K562 (cell line): ENCODE measurements at regions not wholly inside any gene's neighbourhood (a gene's known extent, or its start where the extent isn't known, plus 50 kb on each side); places are given as distances from the start of the nearest gene placed in this dataset.

Experiments
- ATAC-seq: fragments of 200-7000 bp; cut with Tn5 transposase; 3 replicates; pipeline ENCODE4 v1.9.1; 2020; ENCODE audit warnings: moderate library complexity
- BruUV-seq: library from RNA; stranded (reverse); fragments of 400-500 nt; replicated peaks from 2 replicates; lab custom pipeline; 2021; lab: Mats Ljungman, UMichigan
- CTCF ChIA-PET: fragments of 300-600 bp; formaldehyde crosslinking; extraction: SDS; loops from one replicate; lab custom pipeline; 2021; ENCODE audit warnings: low intra/inter-chr PET ratio; lab: Yijun Ruan, JAX
- POLR2A ChIA-PET: fragments of 300-600, 350-650 bp; sonication (Branson Sonifier 250); formaldehyde crosslinking; extraction: SDS; loops from one replicate; lab custom pipeline; 2021; ENCODE audit warnings: antibody characterized with exemption, inconsistent platforms; lab: Yijun Ruan, JAX
- DNase-seq, 4 experiments: peaks; one replicate each; pipeline versions ENCODE4 v3.0.0 to v3.0.0-alpha.2; 2011 to 2018; ENCODE audit warnings: low spot score in 3 of 4, mixed read lengths in 3 of 4; ENCODE audit errors: extremely low read depth in 1 of 4
- FAIRE-seq: peaks from 2 replicates; lab custom pipeline; 2011; peaks lifted over from hg19 to GRCh38; lab: Jason Lieb, UNC
- H2AFZ ChIP-seq: 2 replicates; pipeline ENCODE4 v1.6.0; 2011; ENCODE audit warnings: low read depth, low read length, control low read depth, inconsistent platforms
- H3K27ac ChIP-seq: fragments of 200-600 bp; 3 replicates; pipeline ENCODE4 v1.8.0; 2011; ENCODE audit warnings: low read depth, mild to moderate bottlenecking, control low read depth, inconsistent platforms, low read length, moderate library complexity, mixed read lengths; ENCODE audit errors: extremely low read depth
- H3K27me3 ChIP-seq, 2 experiments: fragments of 300-600 bp in 1 of 2; 2 replicates in 1 of 2; 3 replicates in 1 of 2; pipeline versions ENCODE4 v1.6.0 to v1.8.0; 2011; ENCODE audit warnings: inconsistent platforms in 2 of 2, low read length in 2 of 2, mild to moderate bottlenecking in 1 of 2, mixed read lengths in 1 of 2, moderate library complexity in 1 of 2; ENCODE audit not compliant: control insufficient read depth in 2 of 2, insufficient read depth in 2 of 2
- H3K36me3 ChIP-seq: fragments of 300-600 bp; 3 replicates; pipeline ENCODE4 v1.8.0; 2011; ENCODE audit warnings: mild to moderate bottlenecking, low read length, inconsistent platforms; ENCODE audit not compliant: control insufficient read depth, insufficient read depth
- H3K4me1 ChIP-seq, 2 experiments: fragments of 200-600 bp in 1 of 2; replicated peaks in 1 of 2; 2 replicates in 1 of 2; 3 replicates in 1 of 2; pipeline versions ENCODE4 v1.5.1 to v1.8.0; 2011; ENCODE audit warnings: inconsistent platforms in 2 of 2, low read length in 2 of 2, mild to moderate bottlenecking in 1 of 2, mixed read lengths in 1 of 2, moderate library complexity in 1 of 2; ENCODE audit not compliant: control insufficient read depth in 2 of 2, insufficient read depth in 2 of 2
- H3K4me2 ChIP-seq: 2 replicates; pipeline ENCODE4 v1.6.1; 2011; ENCODE audit warnings: low read length, control low read depth, inconsistent platforms, mixed read lengths; ENCODE audit not compliant: insufficient read depth
- H3K4me3 ChIP-seq: fragments of 200-600 bp; sonication (generic), shearing (Covaris generic); 2 replicates; pipeline ENCODE4 v1.5.1; 2016; ENCODE audit warnings: control low read depth, inconsistent platforms
- H3K79me2 ChIP-seq: fragments of 200-600 bp; 3 replicates; pipeline ENCODE4 v1.8.0; 2011; ENCODE audit warnings: low read length, inconsistent platforms; ENCODE audit not compliant: control insufficient read depth, insufficient read depth
- H3K9ac ChIP-seq, 2 experiments: 2 replicates each; pipeline versions ENCODE4 v1.6.0 to v1.6.1; 2011; ENCODE audit warnings: low read depth in 2 of 2, low read length in 2 of 2, control low read depth in 1 of 2, inconsistent platforms in 1 of 2, mild to moderate bottlenecking in 1 of 2, mixed read lengths in 1 of 2; ENCODE audit not compliant: insufficient read depth in 1 of 2
- H3K9me1 ChIP-seq: one replicate; pipeline ENCODE4 v1.6.0; 2011; ENCODE audit warnings: inconsistent platforms, mild to moderate bottlenecking, low read length, moderate library complexity; ENCODE audit not compliant: control insufficient read depth, insufficient read depth
- H3K9me3 ChIP-seq: replicated peaks from 2 replicates; pipeline ENCODE4 v1.5.1; 2011; ENCODE audit warnings: low read depth, low read length, inconsistent platforms; ENCODE audit not compliant: control insufficient read depth, insufficient read depth
- H4K20me1 ChIP-seq: replicated peaks from 2 replicates; pipeline ENCODE4 v1.6.1; 2011; ENCODE audit warnings: low read length, inconsistent platforms, mixed read lengths; ENCODE audit not compliant: control insufficient read depth, insufficient read depth
- CREB5 ChIP-seq: fragments of 250-450 bp; sonication (Bioruptor Pico); IDR thresholded peaks from 2 replicates; pipeline ENCODE4 v1.5.0; 2020; ENCODE audit warnings: mild to moderate bottlenecking
- E2F3 ChIP-seq: fragments of 250-450 bp; sonication (Bioruptor Pico); IDR thresholded peaks from 2 replicates; pipeline ENCODE4 v1.4.0; 2020; ENCODE audit warnings: mild to moderate bottlenecking
- ELK1 ChIP-seq: sonication (generic); formaldehyde crosslinking; IDR thresholded peaks from 2 replicates; pipeline ENCODE4 v1.8.1; 2022; ENCODE audit warnings: missing genetic modification reagents
- ERF ChIP-seq: fragments of 450-650 bp; formaldehyde crosslinking; IDR thresholded peaks from 2 replicates; pipeline ENCODE4 v1.4.0; 2020; ENCODE audit warnings: mild to moderate bottlenecking, mixed read lengths
- FOXO4 ChIP-seq: fragments of 450-650 bp; formaldehyde crosslinking; IDR thresholded peaks from 2 replicates; pipeline ENCODE4 v1.4.0; 2020; ENCODE audit warnings: mild to moderate bottlenecking, moderate library complexity
- HMGN3 ChIP-seq: IDR thresholded peaks from 2 replicates; pipeline ENCODE4 v1.6.1; 2011; ENCODE audit warnings: borderline replicate concordance, low read depth, mild to moderate bottlenecking, mixed read lengths, low read length; ENCODE audit not compliant: insufficient read length; ENCODE audit errors: extremely low read depth
- HNRNPL ChIP-seq: fragments of 200-400 bp; formaldehyde crosslinking; IDR thresholded peaks from 2 replicates; pipeline ENCODE4 v1.6.1; 2017; ENCODE audit warnings: low read depth, mild to moderate bottlenecking, low read length
- KLF13 ChIP-seq: fragments of 450-650 bp; IDR thresholded peaks from 2 replicates; pipeline ENCODE4 v1.6.1; 2016; ENCODE audit warnings: missing genetic modification characterization, low read depth, mild to moderate bottlenecking, missing compliant biosample characterization, moderate library complexity, borderline replicate concordance
- MAFG ChIP-seq: fragments of 450-650 bp; conservative IDR thresholded peaks from 2 replicates; pipeline ENCODE4 v1.6.1; 2016; ENCODE audit warnings: missing genetic modification characterization, missing compliant biosample characterization
- PRMT5 ChIP-seq: sonication (generic); formaldehyde crosslinking; IDR thresholded peaks from 2 replicates; pipeline ENCODE4 v1.5.0; 2020; ENCODE audit warnings: missing genetic modification reagents
- WGBS: fragments of 100-300 bp; shearing (Covaris generic); methylation state at CpG from one replicate; pipeline ENCODE4 v1.1.6; 2016; ENCODE audit warnings: low coverage, mixed read lengths; ENCODE audit not compliant: insufficient coverage; ENCODE audit errors: missing lambda C conversion rate; 5-methylcytosine and 5-hydroxymethylcytosine counted together
- in situ Hi-C: fragments of 300-500 bp; cut with MboI; formaldehyde crosslinking; loops from 4 replicates; pipeline ENCODE4 v1.15.0; 2018; ENCODE audit warnings: inconsistent platforms, mixed read lengths
- intact Hi-C: fragments of 100-400 bp; cut with micrococcal nuclease; formaldehyde crosslinking; loops from 2 replicates; pipeline ENCODE4 v1.14.2; 2022

GRCh38 chr16:20253825-20254224, 73.5 kb downstream of the GP2 start (continued):
- TF ChIP-seq FOXO4 (no peak), KLF13 (tag) (no peak), ELK1 (no peak), E2F3 (CRISPR knock-in tag) (no peak), HMGN3 (no peak), CREB5 (CRISPR knock-in tag) (no peak), HNRNPL (no peak), PRMT5 (CRISPR knock-in tag) (no peak)

GRCh38 chr16:20249211-20249610, 78.1 kb downstream of the GP2 start:
- H3K27me3 ChIP-seq = no peaks in the 10 kb centered on the region
- no peak overlapping the region for H3K4me3 ChIP-seq
- no peak overlapping the region for H3K9ac ChIP-seq
- intact Hi-C loops (no loop called here), in situ Hi-C loops (no loop called here)
- H3K27ac ChIP-seq = no peak overlapping the region
- TF ChIP-seq ERF (CRISPR knock-in tag) (no peak), MAFG (tag) (0 out of 2 replicates have a peak, but pooled peaks have one; percentile 16)
- no peak overlapping the region for H2AFZ ChIP-seq
- POLR2A ChIA-PET = no interaction called here
- DNase-seq (no peak), FAIRE-seq (no peak), ATAC-seq (no peak)
- no peaks in the 10 kb centered on the region for H4K20me1 ChIP-seq
- no peaks in the 10 kb centered on the region for H3K9me1 ChIP-seq
- BruUV-seq = no TSS peak
- 0% methylated on average over 1 of the region's 1 CpG for WGBS
- H3K79me2 ChIP-seq = no peaks in the 10 kb centered on the region
- no peaks in the 10 kb centered on the region for H3K4me1 ChIP-seq
- CTCF ChIA-PET = no interaction called here
- no peak overlapping the region for H3K4me2 ChIP-seq
- no peaks in the 10 kb centered on the region for H3K36me3 ChIP-seq
- no peaks in the 10 kb centered on the region for H3K9me3 ChIP-seq
